GM12864 (cell line): ENCODE measurements at regions not wholly inside any gene's neighbourhood (a gene's known extent, or its start where the extent isn't known, plus 50 kb on each side); places are given as distances from the start of the nearest gene placed in this dataset.
"Not testable (repeated sequence)": the region's sequence is repeated elsewhere in the genome, so short reads cannot be mapped to it uniquely, and the experiment has no call there.

ENCODE experiments used
- DNase-seq: peaks from one replicate; pipeline ENCODE4 v3.0.0-alpha.2; 2011; ENCODE audit warnings: low read depth
- H3K4me3 ChIP-seq: 2 replicates; pipeline ENCODE4 v1.5.1; 2011; ENCODE audit warnings: mild to moderate bottlenecking, low read depth, low read length, control low read depth
- CTCF ChIP-seq: IDR thresholded peaks from 2 replicates; pipeline ENCODE4 v1.5.1; 2011; ENCODE audit warnings: low read depth, mild to moderate bottlenecking, moderate library complexity, low read length, control low read depth, inconsistent platforms; ENCODE audit errors: missing control alignments

- TF ChIP-seq CTCF = no peak
- H3K4me3 ChIP-seq = no peak overlapping the region
- DNase-seq = no peak
Measured at GRCh38 chr2:39989888-39990287, 210.8 kb upstream of the THUMPD2 start.

DNA sequence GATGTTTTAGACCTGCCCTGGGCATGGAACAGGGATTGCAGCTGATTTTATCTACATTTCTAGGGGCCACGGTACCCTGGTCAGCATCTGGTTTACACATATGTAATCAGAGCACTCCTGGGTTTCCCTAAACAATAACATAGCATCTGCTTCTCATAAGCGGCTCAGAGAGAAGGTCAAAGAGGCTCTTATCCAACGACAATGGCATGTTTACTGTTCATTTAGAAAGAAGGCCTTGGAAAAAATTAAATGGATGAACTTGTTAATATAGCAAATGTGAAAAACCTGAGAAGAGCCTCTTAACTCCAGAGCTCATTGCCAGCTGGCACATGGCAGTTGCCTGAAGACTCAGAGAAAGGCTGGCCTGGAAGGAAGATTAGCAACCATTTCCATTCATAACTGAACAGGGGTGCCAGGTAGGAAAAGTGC, 202.8 kb upstream of the THUMPD2 start:
- no peak overlapping the region for H3K4me3 ChIP-seq
- TF ChIP-seq CTCF = no peak
- no peak for DNase-seq

- H3K4me3 ChIP-seq = no peak overlapping the region
- no peak for DNase-seq
- no peak for TF ChIP-seq CTCF
Measured at GRCh38 chr2:39975476-39976020, 196.5 kb upstream of the THUMPD2 start.

DNA sequence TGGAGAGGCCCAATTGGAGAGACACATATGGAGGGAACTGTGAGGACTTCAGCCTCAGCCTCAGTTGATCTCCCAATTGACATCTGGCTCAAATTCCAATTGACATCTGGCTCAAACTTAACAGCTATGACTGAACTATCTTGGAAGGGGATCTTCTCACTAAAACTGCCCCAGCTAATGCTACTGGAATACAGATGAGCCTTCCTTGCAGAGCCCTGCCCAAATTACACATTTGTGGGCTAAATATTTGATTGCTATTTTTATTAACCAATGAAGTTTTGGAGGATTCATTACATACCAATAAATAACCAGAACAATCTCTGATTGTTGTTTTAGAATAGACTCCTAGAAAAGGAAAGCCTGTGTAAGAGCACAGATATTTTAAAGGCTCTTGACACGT, 189.0 kb upstream of the THUMPD2 start:
- H3K4me3 ChIP-seq = no peak overlapping the region
- DNase-seq = no peak
- no peak for TF ChIP-seq CTCF

DNA sequence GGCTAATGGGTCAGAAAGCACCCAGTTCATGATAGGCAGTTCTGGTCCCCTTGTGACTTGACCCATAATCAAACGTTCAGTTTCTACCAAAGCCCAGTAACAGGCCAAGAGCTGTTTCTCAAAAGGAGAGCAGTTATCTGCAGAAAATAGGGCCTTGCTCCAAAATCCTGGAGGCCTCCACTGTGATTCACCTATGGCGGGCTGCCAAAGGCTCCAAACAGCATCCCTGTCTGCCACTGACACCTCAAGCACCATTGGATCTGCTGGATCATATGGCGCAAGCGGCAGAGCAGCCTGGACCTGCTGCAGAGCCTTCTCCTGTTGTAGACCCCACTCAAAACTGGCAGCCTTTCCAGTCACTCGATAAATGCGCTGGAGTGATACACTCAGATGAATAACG, 181.6 kb upstream of the THUMPD2 start:
- H3K4me3 ChIP-seq, DNase-seq: not testable (repeated sequence)

GRCh38 chr2:39954346-39954745, 175.3 kb upstream of the THUMPD2 start:
- TF ChIP-seq CTCF = no peak
- no peak overlapping the region for H3K4me3 ChIP-seq
- DNase-seq = no peak

- no peak overlapping the region for H3K4me3 ChIP-seq
- DNase-seq = no peak
- TF ChIP-seq CTCF = no peak
Measured at GRCh38 chr2:39949131-39949530, 170.1 kb upstream of the THUMPD2 start.
